ENCODE measurements at regions not wholly inside any gene's neighbourhood (a gene's known extent, or its start where the extent isn't known, plus 50 kb on each side); places are given as distances from the start of the nearest gene placed in this dataset.

- no peaks in the 10 kb centered on the region for H3K36me3 ChIP-seq (replicated peaks in 1 of 2; ENCODE audit: control extremely low read depth in 1 of 2, control insufficient read depth in 1 of 2, extremely low read depth in 1 of 2, insufficient read depth in 2 of 2, low read length in 1 of 2)
- Mint-ChIP-seq H3K4me3 (no peak overlapping the region), H3K9me3 (ENCODE audit: insufficient read depth) (peaks cover 9% of the 10 kb centered on the region), H3K27ac (no peak overlapping the region), H3K27me3 (no peaks in the 10 kb centered on the region), H3K4me1 (no peaks in the 10 kb centered on the region)
- no peaks in the 10 kb centered on the region for H3K4me1 ChIP-seq (ENCODE audit: control insufficient read depth in 2 of 2, insufficient read depth in 2 of 2, low read length in 2 of 2)
- WGBS (ENCODE audit: insufficient coverage): no CpG with 5 or more reads among the region's 2 CpGs
- peaks cover 0 to 4% (median 2%) of the 10 kb centered on the region in 3 donors for H3K9me3 ChIP-seq (ENCODE audit: control extremely low read depth in 1 of 3, control insufficient read depth in 2 of 3, insufficient read depth in 1 of 3, low read length in 2 of 3)
- no peak overlapping the region for H2AFZ ChIP-seq (ENCODE audit: insufficient read depth, low read depth, low read length, poor library complexity, severe bottlenecking)
- H3K27ac ChIP-seq (ENCODE audit: low read length in 2 of 2): no peak overlapping the region
- no peak overlapping the region for H3K4me2 ChIP-seq (replicated peaks; ENCODE audit: low read depth, low read length, poor library complexity, severe bottlenecking)
- H3K79me2 ChIP-seq (ENCODE audit: control insufficient read depth, insufficient read depth, low read length): no peaks in the 10 kb centered on the region
- ATAC-seq (ENCODE audit: low read depth) (no peak), DNase-seq (no peak)
- POLR2A ChIA-PET: no interaction called here
- H3K4me3 ChIP-seq (ENCODE audit: control extremely low read depth in 1 of 5, extremely low read depth in 1 of 5, insufficient read depth in 1 of 5, low read depth in 2 of 5, low read length in 4 of 5): no peak overlapping the region
- intact Hi-C loops (cut with micrococcal nuclease): no loop called here
- H3K9ac ChIP-seq (ENCODE audit: low read length): no peak overlapping the region
- TF ChIP-seq EZH2 (IDR thresholded peaks at IDR 0.05; ENCODE audit: borderline replicate concordance, insufficient read depth, low read depth, low read length, poor library complexity, severe bottlenecking) (no peak), CTCF (IDR thresholded peaks at IDR 0.05) (no peak)
- no peaks in the 10 kb centered on the region for H4K20me1 ChIP-seq (ENCODE audit: control insufficient read depth, insufficient read depth, low read length, poor library complexity, severe bottlenecking)
- CTCF ChIA-PET: no interaction called here
- H3K27me3 ChIP-seq (replicated peaks in 1 of 4; ENCODE audit: control extremely low read depth in 1 of 4, control insufficient read depth in 3 of 4, insufficient read depth in 4 of 4, low read length in 3 of 4): no peaks in the 10 kb centered on the region
Observed at GRCh38 chr13:54383604-54384003, 1355.0 kb downstream of the OLFM4 start.

- no peaks in the 10 kb centered on the region for H3K36me3 ChIP-seq (replicated peaks in 1 of 2; ENCODE audit: control extremely low read depth in 1 of 2, control insufficient read depth in 1 of 2, extremely low read depth in 1 of 2, insufficient read depth in 2 of 2, low read length in 1 of 2)
- H3K79me2 ChIP-seq (ENCODE audit: control insufficient read depth, insufficient read depth, low read length): no peaks in the 10 kb centered on the region
- POLR2A ChIA-PET: no interaction called here
- H3K9me3 Mint-ChIP-seq (ENCODE audit: insufficient read depth): no peaks in the 10 kb centered on the region
- no peak for ATAC-seq (ENCODE audit: low read depth)
- H3K9ac ChIP-seq (ENCODE audit: low read length): no peak overlapping the region
- intact Hi-C loops (cut with micrococcal nuclease): no loop called here
- no peak overlapping the region for H3K27ac ChIP-seq (ENCODE audit: low read length in 2 of 2)
- H3K4me3 Mint-ChIP-seq: no peak overlapping the region
- H3K4me2 ChIP-seq (replicated peaks; ENCODE audit: low read depth, low read length, poor library complexity, severe bottlenecking): no peak overlapping the region
- H3K9me3 ChIP-seq (ENCODE audit: control extremely low read depth in 1 of 3, control insufficient read depth in 2 of 3, insufficient read depth in 1 of 3, low read length in 2 of 3): no peaks in the 10 kb centered on the region
- H2AFZ ChIP-seq (ENCODE audit: insufficient read depth, low read depth, low read length, poor library complexity, severe bottlenecking): no peak overlapping the region
- H3K27me3 Mint-ChIP-seq: no peaks in the 10 kb centered on the region
- CTCF ChIA-PET: no interaction called here
- H3K27me3 ChIP-seq (replicated peaks in 1 of 4; ENCODE audit: control extremely low read depth in 1 of 4, control insufficient read depth in 3 of 4, insufficient read depth in 4 of 4, low read length in 3 of 4): no peaks in the 10 kb centered on the region
- H3K27ac Mint-ChIP-seq: no peak overlapping the region
- DNase-seq: no peak
- TF ChIP-seq EZH2 (IDR thresholded peaks at IDR 0.05; ENCODE audit: borderline replicate concordance, insufficient read depth, low read depth, low read length, poor library complexity, severe bottlenecking) (no peak), CTCF (IDR thresholded peaks at IDR 0.05) (no peak)
- no peak overlapping the region for H3K4me3 ChIP-seq (ENCODE audit: control extremely low read depth in 1 of 5, extremely low read depth in 1 of 5, insufficient read depth in 1 of 5, low read depth in 2 of 5, low read length in 4 of 5)
- no peaks in the 10 kb centered on the region for H3K4me1 ChIP-seq (ENCODE audit: control insufficient read depth in 2 of 2, insufficient read depth in 2 of 2, low read length in 2 of 2)
- no peaks in the 10 kb centered on the region for H3K4me1 Mint-ChIP-seq
- no peaks in the 10 kb centered on the region for H4K20me1 ChIP-seq (ENCODE audit: control insufficient read depth, insufficient read depth, low read length, poor library complexity, severe bottlenecking)
Observed at GRCh38 chr13:54387625-54388024, 1359.0 kb downstream of the OLFM4 start.

Measured in B cell (primary cell).